Spleen (tissue), 11 donors: ENCODE measurements at regions not wholly inside any gene's neighbourhood (a gene's known extent, or its start where the extent isn't known, plus 50 kb on each side); places are given as distances from the start of the nearest gene placed in this dataset.
"Not testable (repeated sequence)": the region's sequence is repeated elsewhere in the genome, so short reads cannot be mapped to it uniquely, and the experiment has no call there.

ENCODE experiments used
- DNase-seq: peaks from one replicate; pipeline ENCODE4 v3.0.0-alpha.2; 2020
- H3K27ac ChIP-seq, 8 donors: fragments of 200-600 bp; sonication (generic) in 7 of 8; 1 replicate in 4 of 8; 2 replicates in 4 of 8; pipeline versions ENCODE4 v1.5.0 to v1.8.0; 2016 to 2021; ENCODE audit warnings: inconsistent platforms in 4 of 8, mild to moderate bottlenecking in 4 of 8, moderate library complexity in 1 of 8
- H3K27me3 ChIP-seq, 7 donors: fragments of 200-600 bp; sonication (generic) in 6 of 7; replicated peaks in 1 of 7; 1 replicate in 4 of 7; 2 replicates in 3 of 7; pipeline versions ENCODE4 v1.5.0 to v1.8.0; 2016 to 2021; ENCODE audit warnings: inconsistent platforms in 3 of 7, mild to moderate bottlenecking in 1 of 7
- H3K36me3 ChIP-seq, 6 donors: fragments of 200-600 bp; sonication (generic) in 5 of 6; 1 replicate in 4 of 6; 2 replicates in 2 of 6; pipeline versions ENCODE4 v1.5.0 to v1.8.0; 2016 to 2021; ENCODE audit warnings: inconsistent platforms in 2 of 6
- H3K4me1 ChIP-seq, 6 donors: fragments of 200-600 bp; sonication (generic) in 5 of 6; 1 replicate in 3 of 6; 2 replicates in 3 of 6; pipeline versions ENCODE4 v1.5.0 to v1.8.0; 2016 to 2021; ENCODE audit warnings: inconsistent platforms in 3 of 6
- H3K4me3 ChIP-seq, 8 donors: fragments of 200-600 bp; sonication (generic) in 7 of 8; 1 replicate in 4 of 8; 2 replicates in 4 of 8; pipeline versions ENCODE4 v1.5.0 to v1.8.0; 2016 to 2021; ENCODE audit warnings: inconsistent platforms in 4 of 8, mild to moderate bottlenecking in 4 of 8, moderate library complexity in 2 of 8
- H3K9me3 ChIP-seq, 8 donors: fragments of 200-600 bp; sonication (generic) in 7 of 8; 1 replicate in 4 of 8; 2 replicates in 4 of 8; pipeline versions ENCODE4 v1.5.0 to v1.8.0; 2016 to 2021; ENCODE audit warnings: inconsistent platforms in 4 of 8
- POLR2A ChIP-seq, 3 donors: fragments of 450-650 bp; IDR thresholded peaks; one replicate each; pipeline ENCODE4 v1.5.1; 2017; ENCODE audit warnings: antibody characterized with exemption in 3 of 3, mild to moderate bottlenecking in 1 of 3
- POLR2AphosphoS5 ChIP-seq, 3 donors: sonication (generic); formaldehyde crosslinking; IDR thresholded peaks; one replicate each; pipeline ENCODE4 v1.5.1; 2017; ENCODE audit warnings: antibody characterized with exemption in 3 of 3
- WGBS, 5 donors: extraction: QIAGEN DNeasy Blood & Tissue Kit in 3 of 5; methylation state at CpG; one replicate each; pipeline versions ENCODE4 v1.1.5 to v1.1.7; 2013 to 2018; 5-methylcytosine and 5-hydroxymethylcytosine counted together
- intact Hi-C: fragments of 100-400 bp; cut with DNase I; formaldehyde crosslinking; loops from one replicate; pipeline ENCODE4 v1.15.0; 2023; ENCODE audit warnings: low total_unique reads
- TF ChIP-seq, protein P1 (sequence below), 11 experiments: fragments of 200-600 bp in 7 of 11; fragments of 450-650 bp in 4 of 11; sonication (generic) in 4 of 11; IDR thresholded peaks in 8 of 11; conservative IDR thresholded peaks in 3 of 11; 1 replicate in 7 of 11; 2 replicates in 4 of 11; pipeline versions ENCODE4 v1.4.0 to v1.8.0; 2016 to 2021; ENCODE audit warnings: antibody characterized with exemption in 11 of 11, inconsistent platforms in 4 of 11, mild to moderate bottlenecking in 1 of 11
- donor health status: healthy with polysubstance abuse.
- donor health status: DM: no; HTN: no; CAD: no; lungs with moderate emphysema.
- donor health status: DM: no; HTN: no; CAD: no.
- donor health status: Bipolar disorder and iron deficiency.
- donor health status: healthy.
- donor health status: DM: no; HTN: no; CAD: no.
- donor health status: DM: yes; HTN: yes; CAD: no.

GRCh38 chr7:91787931-91788330, 92.6 kb downstream of the MTERF1 start:
- Histone ChIP-seq H3K27me3 (no peaks in the 10 kb centered on the region), H3K9me3 (peaks cover 0 to 7% (median 0%) of the 10 kb centered on the region in 8 donors), H3K36me3 (no peaks in the 10 kb centered on the region), H3K27ac (no peak overlapping the region), H3K4me3 (no peak overlapping the region), H3K4me1 (no peaks in the 10 kb centered on the region)
- intact Hi-C loops, result no loop called here
- TF ChIP-seq POLR2A (IDR thresholded peaks at IDR 0.05) (no peak), POLR2AphosphoS5 (IDR thresholded peaks at IDR 0.05) (no peak)
- TF ChIP-seq, protein P1, sequence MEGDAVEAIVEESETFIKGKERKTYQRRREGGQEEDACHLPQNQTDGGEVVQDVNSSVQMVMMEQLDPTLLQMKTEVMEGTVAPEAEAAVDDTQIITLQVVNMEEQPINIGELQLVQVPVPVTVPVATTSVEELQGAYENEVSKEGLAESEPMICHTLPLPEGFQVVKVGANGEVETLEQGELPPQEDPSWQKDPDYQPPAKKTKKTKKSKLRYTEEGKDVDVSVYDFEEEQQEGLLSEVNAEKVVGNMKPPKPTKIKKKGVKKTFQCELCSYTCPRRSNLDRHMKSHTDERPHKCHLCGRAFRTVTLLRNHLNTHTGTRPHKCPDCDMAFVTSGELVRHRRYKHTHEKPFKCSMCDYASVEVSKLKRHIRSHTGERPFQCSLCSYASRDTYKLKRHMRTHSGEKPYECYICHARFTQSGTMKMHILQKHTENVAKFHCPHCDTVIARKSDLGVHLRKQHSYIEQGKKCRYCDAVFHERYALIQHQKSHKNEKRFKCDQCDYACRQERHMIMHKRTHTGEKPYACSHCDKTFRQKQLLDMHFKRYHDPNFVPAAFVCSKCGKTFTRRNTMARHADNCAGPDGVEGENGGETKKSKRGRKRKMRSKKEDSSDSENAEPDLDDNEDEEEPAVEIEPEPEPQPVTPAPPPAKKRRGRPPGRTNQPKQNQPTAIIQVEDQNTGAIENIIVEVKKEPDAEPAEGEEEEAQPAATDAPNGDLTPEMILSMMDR (IDR thresholded peaks at IDR 0.05 in 8 of 11, conservative IDR thresholded peaks at IDR 0.05 in 3 of 11), result no peak
- WGBS, 5 donors, result 76 to 88% (median 83%) methylated on average over 2 of the region's 2 CpGs
- no peak for DNase-seq

- DNase-seq, result no peak
- peaks cover 0 to 10% (median 0%) of the 10 kb centered on the region in 8 donors for H3K9me3 ChIP-seq
- no peaks in the 10 kb centered on the region for H3K27me3 ChIP-seq
- no peaks in the 10 kb centered on the region for H3K4me1 ChIP-seq
- TF ChIP-seq POLR2A (IDR thresholded peaks at IDR 0.05), result no peak
- no peak for TF ChIP-seq POLR2AphosphoS5 (IDR thresholded peaks at IDR 0.05)
- TF ChIP-seq, protein P1 (IDR thresholded peaks at IDR 0.05 in 8 of 11, conservative IDR thresholded peaks at IDR 0.05 in 3 of 11), result no peak
- no peak overlapping the region for H3K27ac ChIP-seq
- H3K36me3 ChIP-seq, result no peaks in the 10 kb centered on the region
- intact Hi-C loops, result no loop called here
- no peak overlapping the region for H3K4me3 ChIP-seq
- WGBS, 5 donors, result 69 to 87% (median 81%) methylated on average over 2 of the region's 2 CpGs
These were observed 91.4 kb downstream of the MTERF1 start for GRCh38 chr7:91789086-91789485.

DNA sequence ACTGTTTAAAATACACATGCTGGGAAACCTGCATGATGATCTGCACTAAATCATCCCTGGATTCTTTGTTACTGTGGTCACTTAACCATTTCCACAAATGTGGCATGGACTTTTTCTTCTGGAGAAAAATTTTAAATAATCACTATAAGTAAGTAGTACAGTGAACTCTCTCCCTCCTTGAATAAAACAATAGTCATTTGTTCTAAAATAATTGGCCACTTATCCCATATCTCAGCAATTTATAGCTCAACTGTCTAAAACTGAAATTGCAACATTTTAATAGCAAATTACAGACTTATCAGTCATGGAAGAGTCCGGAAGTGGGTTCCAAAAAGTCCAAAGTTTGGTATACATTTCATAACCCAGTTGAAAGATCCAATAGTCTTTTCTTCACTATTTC, 90.9 kb downstream of the MTERF1 start:
- no peak for DNase-seq
- Histone ChIP-seq H3K9me3 (peaks cover 0 to 10% (median 0%) of the 10 kb centered on the region in 8 donors), H3K27ac (no peak overlapping the region), H3K36me3 (no peaks in the 10 kb centered on the region), H3K4me1 (no peaks in the 10 kb centered on the region), H3K4me3 (no peak overlapping the region), H3K27me3 (no peaks in the 10 kb centered on the region)
- 84 to 96% (median 92%) methylated on average over 1 of the region's 1 CpG for WGBS, 5 donors
- TF ChIP-seq, protein P1 (IDR thresholded peaks at IDR 0.05 in 8 of 11, conservative IDR thresholded peaks at IDR 0.05 in 3 of 11), result no peak
- no peak for TF ChIP-seq POLR2AphosphoS5 (IDR thresholded peaks at IDR 0.05)
- no peak for TF ChIP-seq POLR2A (IDR thresholded peaks at IDR 0.05)
- intact Hi-C loops, result no loop called here

DNA sequence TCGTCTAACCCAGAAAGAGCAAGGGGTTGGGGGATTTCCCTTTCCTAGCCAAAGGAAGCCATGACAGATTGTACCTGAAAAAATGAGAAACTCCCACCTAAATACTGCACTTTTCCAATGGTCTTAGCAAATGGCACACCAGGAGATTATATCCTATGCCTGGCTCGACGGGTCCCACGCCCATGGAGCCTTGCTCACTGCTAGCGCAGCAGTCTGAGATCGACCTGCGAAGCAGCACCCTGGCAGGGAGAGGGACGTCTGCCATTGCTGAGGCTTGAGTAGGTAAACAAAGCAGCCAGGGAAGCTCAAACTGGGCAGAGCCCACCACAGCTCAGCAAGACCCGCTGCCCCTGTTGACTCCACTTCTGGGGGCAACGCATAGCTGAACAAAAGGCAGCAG, 89.9 kb downstream of the MTERF1 start:
- H3K9me3 ChIP-seq, result peaks cover 0 to 16% (median 0%) of the 10 kb centered on the region in 8 donors
- H3K36me3 ChIP-seq, intact Hi-C loops, DNase-seq, H3K27me3 ChIP-seq, H3K4me1 ChIP-seq, H3K27ac ChIP-seq, H3K4me3 ChIP-seq: not testable (repeated sequence)
- 92 to 98% (median 96%) methylated on average over 10 of the region's 10 CpGs for WGBS, 5 donors

- intact Hi-C loops, result no loop called here
- no peak overlapping the region for H3K27ac ChIP-seq
- no peak for TF ChIP-seq POLR2A (IDR thresholded peaks at IDR 0.05)
- H3K4me1 ChIP-seq, result no peaks in the 10 kb centered on the region
- 93 to 96% (median 94%) methylated on average over 3 of the region's 3 CpGs for WGBS, 5 donors
- peaks cover 0 to 13% (median 0%) of the 10 kb centered on the region in 8 donors for H3K9me3 ChIP-seq
- peaks cover 0 to 3% (median 0%) of the 10 kb centered on the region in 6 donors for H3K36me3 ChIP-seq
- no peaks in the 10 kb centered on the region for H3K27me3 ChIP-seq
- DNase-seq, result no peak
- H3K4me3 ChIP-seq, result no peak overlapping the region
These were observed 84.4 kb downstream of the MTERF1 start for GRCh38 chr7:91796122-91796521.
